ENCODE measurements at regions not wholly inside any gene's neighbourhood (a gene's known extent, or its start where the extent isn't known, plus 50 kb on each side); places are given as distances from the start of the nearest gene placed in this dataset.
"Not testable (repeated sequence)": the region's sequence is repeated elsewhere in the genome, so short reads cannot be mapped to it uniquely, and the experiment has no call there.

DNA sequence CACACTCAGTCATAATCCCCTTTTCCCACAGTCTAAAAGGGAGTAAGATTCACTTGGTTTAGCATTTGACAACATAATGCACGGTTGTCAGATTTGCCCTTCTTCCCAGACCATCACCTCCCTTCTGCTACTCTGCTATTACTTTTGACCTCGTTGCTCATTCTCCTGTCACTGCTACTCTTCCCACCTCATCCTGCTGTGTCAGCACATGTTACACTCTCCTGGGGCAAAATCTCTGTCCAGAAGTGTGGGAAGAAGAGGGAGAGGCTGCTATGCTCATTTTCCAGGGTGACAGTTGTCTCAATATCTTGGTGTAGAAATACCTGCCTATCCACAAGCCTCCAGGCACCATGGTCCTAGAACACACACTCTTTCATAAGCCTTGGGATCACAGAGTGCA, 449.9 kb upstream of the PIK3R1 start:
- no peak for DNase-seq (ENCODE audit: low read depth, low spot score)
- Histone ChIP-seq H3K4me2 (ENCODE audit: insufficient read depth, low read length) (no peak overlapping the region), H2AFZ (ENCODE audit: low read depth, low read length) (no peak overlapping the region), H4K20me1 (replicated peaks; ENCODE audit: control insufficient read depth, extremely low read depth, insufficient read depth, low read length) (no peaks in the 10 kb centered on the region), H3K27ac (ENCODE audit: insufficient read depth, low read depth, low read length) (no peak overlapping the region), H3K4me1 (ENCODE audit: control insufficient read depth, extremely low read depth, insufficient read depth, low read length) (no peaks in the 10 kb centered on the region), H3K4me3 (replicated peaks in 1 of 3; ENCODE audit: insufficient read depth in 1 of 3, low read depth in 1 of 3, low read length in 3 of 3) (no peak overlapping the region), H3K79me2 (ENCODE audit: control insufficient read depth, insufficient read depth, low read length) (no peaks in the 10 kb centered on the region), H3K9me3 (replicated peaks; ENCODE audit: control insufficient read depth, insufficient read depth, low read length) (no peaks in the 10 kb centered on the region), H3K27me3 (ENCODE audit: control insufficient read depth in 2 of 2, insufficient read depth in 2 of 2, low read length in 2 of 2) (no peaks in the 10 kb centered on the region), H3K9me1 (replicated peaks; ENCODE audit: control insufficient read depth, extremely low read depth, insufficient read depth, low read length) (no peaks in the 10 kb centered on the region), H3K9ac (replicated peaks; ENCODE audit: extremely low read depth, insufficient read depth, low read length) (no peak overlapping the region), H3K36me3 (ENCODE audit: control insufficient read depth in 2 of 2, extremely low read depth in 1 of 2, insufficient read depth in 2 of 2, low read length in 2 of 2) (no peaks in the 10 kb centered on the region)
- CTCF ChIA-PET: no interaction called here
- dilution Hi-C loops (cut with MboI; ENCODE audit: extremely low pct_ligation_motif_present, low sequenced_read_pairs): no loop called here
- intact Hi-C loops (cut with micrococcal nuclease): no loop called here
- TF ChIP-seq FOS (IDR thresholded peaks at IDR 0.05; ENCODE audit: borderline replicate concordance, insufficient read depth, low read length) (no peak), JUN (IDR thresholded peaks at IDR 0.05; ENCODE audit: borderline replicate concordance, insufficient read depth, insufficient read length, low read depth) (no peak), POLR2A (IDR thresholded peaks at IDR 0.05; ENCODE audit: low read depth, low read length) (no peak), GATA2 (IDR thresholded peaks at IDR 0.05; ENCODE audit: insufficient read depth, insufficient read length, low read depth, low read length) (no peak), EZH2 (IDR thresholded peaks at IDR 0.05; ENCODE audit: borderline replicate concordance, low read depth, low read length, severe bottlenecking) (no peak), POLR2AphosphoS5 (IDR thresholded peaks at IDR 0.05; ENCODE audit: insufficient read depth, low read depth, low read length) (no peak)
- TF ChIP-seq, protein P1, sequence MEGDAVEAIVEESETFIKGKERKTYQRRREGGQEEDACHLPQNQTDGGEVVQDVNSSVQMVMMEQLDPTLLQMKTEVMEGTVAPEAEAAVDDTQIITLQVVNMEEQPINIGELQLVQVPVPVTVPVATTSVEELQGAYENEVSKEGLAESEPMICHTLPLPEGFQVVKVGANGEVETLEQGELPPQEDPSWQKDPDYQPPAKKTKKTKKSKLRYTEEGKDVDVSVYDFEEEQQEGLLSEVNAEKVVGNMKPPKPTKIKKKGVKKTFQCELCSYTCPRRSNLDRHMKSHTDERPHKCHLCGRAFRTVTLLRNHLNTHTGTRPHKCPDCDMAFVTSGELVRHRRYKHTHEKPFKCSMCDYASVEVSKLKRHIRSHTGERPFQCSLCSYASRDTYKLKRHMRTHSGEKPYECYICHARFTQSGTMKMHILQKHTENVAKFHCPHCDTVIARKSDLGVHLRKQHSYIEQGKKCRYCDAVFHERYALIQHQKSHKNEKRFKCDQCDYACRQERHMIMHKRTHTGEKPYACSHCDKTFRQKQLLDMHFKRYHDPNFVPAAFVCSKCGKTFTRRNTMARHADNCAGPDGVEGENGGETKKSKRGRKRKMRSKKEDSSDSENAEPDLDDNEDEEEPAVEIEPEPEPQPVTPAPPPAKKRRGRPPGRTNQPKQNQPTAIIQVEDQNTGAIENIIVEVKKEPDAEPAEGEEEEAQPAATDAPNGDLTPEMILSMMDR (IDR thresholded peaks at IDR 0.05; ENCODE audit: extremely low read depth in 1 of 2, insufficient read depth in 1 of 2, low read depth in 1 of 2, low read length in 2 of 2): no peak
- TF ChIP-seq, protein P2, sequence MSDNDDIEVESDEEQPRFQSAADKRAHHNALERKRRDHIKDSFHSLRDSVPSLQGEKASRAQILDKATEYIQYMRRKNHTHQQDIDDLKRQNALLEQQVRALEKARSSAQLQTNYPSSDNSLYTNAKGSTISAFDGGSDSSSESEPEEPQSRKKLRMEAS (IDR thresholded peaks at IDR 0.05; ENCODE audit: insufficient read depth, insufficient read length): no peak
- no peak for FAIRE-seq
- POLR2A ChIA-PET: no interaction called here
- no TSS peak for BruUV-seq (replicated peaks)

DNA sequence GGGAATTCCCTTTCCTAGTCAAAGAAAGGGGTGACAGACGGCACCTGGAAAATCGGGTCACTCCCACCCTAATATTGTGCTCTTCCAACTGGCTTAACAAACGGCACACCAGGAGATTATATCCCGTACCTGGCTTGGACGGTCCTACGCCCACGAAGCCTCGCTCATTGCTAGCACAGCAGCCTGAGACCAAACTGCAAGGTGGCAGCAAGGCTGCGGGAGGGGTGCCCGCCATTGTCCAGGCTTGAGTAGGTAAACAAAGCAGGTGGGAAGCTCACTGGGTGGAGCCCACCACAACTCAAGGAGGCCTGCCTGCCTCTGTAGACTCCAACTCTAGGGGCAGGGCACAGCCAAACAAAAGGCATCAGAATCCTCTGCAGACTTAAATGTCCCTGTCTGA, 457.8 kb upstream of the PIK3R1 start:
- H3K79me2 ChIP-seq (ENCODE audit: control insufficient read depth, insufficient read depth, low read length); FAIRE-seq; H3K27ac ChIP-seq (ENCODE audit: insufficient read depth, low read depth, low read length); POLR2A ChIA-PET; H3K4me3 ChIP-seq (replicated peaks in 1 of 3; ENCODE audit: insufficient read depth in 1 of 3, low read depth in 1 of 3, low read length in 3 of 3); dilution Hi-C loops (cut with MboI; ENCODE audit: extremely low pct_ligation_motif_present, low sequenced_read_pairs); BruUV-seq (replicated peaks); H3K9ac ChIP-seq (replicated peaks; ENCODE audit: extremely low read depth, insufficient read depth, low read length); H3K9me3 ChIP-seq (replicated peaks; ENCODE audit: control insufficient read depth, insufficient read depth, low read length); H3K36me3 ChIP-seq (ENCODE audit: control insufficient read depth in 2 of 2, extremely low read depth in 1 of 2, insufficient read depth in 2 of 2, low read length in 2 of 2); H3K9me1 ChIP-seq (replicated peaks; ENCODE audit: control insufficient read depth, extremely low read depth, insufficient read depth, low read length); H3K27me3 ChIP-seq (ENCODE audit: control insufficient read depth in 2 of 2, insufficient read depth in 2 of 2, low read length in 2 of 2); CTCF ChIA-PET; H2AFZ ChIP-seq (ENCODE audit: low read depth, low read length); H4K20me1 ChIP-seq (replicated peaks; ENCODE audit: control insufficient read depth, extremely low read depth, insufficient read depth, low read length); intact Hi-C loops (cut with micrococcal nuclease); H3K4me2 ChIP-seq (ENCODE audit: insufficient read depth, low read length); DNase-seq (ENCODE audit: low read depth, low spot score); H3K4me1 ChIP-seq (ENCODE audit: control insufficient read depth, extremely low read depth, insufficient read depth, low read length): not testable (repeated sequence)

All from endothelial cell of umbilical vein (primary cell).